ENCODE measurements at regions not wholly inside any gene's neighbourhood (a gene's known extent, or its start where the extent isn't known, plus 50 kb on each side); places are given as distances from the start of the nearest gene placed in this dataset.

DNA sequence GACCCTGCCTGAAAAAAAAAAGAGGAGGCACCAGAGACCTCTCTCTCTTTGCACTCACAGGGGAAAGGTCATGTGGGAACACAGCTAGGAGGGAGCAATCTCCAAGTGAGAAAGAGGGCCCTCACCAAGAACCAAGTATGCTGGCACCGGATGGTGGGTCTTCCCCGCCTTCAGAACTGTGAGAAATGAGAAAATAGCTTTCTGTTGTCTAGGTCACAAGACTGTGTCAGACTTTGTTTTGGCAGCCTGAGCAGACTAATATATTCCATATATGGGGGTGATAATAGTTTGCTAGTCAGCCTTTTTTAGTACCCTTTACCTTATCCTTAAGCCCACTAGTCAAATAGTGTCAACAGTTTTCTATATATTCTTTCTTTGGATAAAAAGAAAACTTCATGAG, 193.0 kb downstream of the TRIML1 start:
- H3K9me1 ChIP-seq (ENCODE audit: insufficient read depth, low read length): no peaks in the 10 kb centered on the region
- H3K4me3 ChIP-seq (ENCODE audit: insufficient read depth, low read depth, low read length): no peak overlapping the region
- H3K79me1 ChIP-seq (ENCODE audit: low read depth in 1 of 2, low read length in 2 of 2): no peaks in the 10 kb centered on the region
- H2BK120ac ChIP-seq (ENCODE audit: low read depth, low read length): no peak overlapping the region
- no peaks in the 10 kb centered on the region for H4K20me1 ChIP-seq (ENCODE audit: insufficient read depth, low read length)
- peaks cover 3% of the 10 kb centered on the region for H3K4me1 ChIP-seq (ENCODE audit: control insufficient read depth, insufficient read depth, low read length)
- no peak overlapping the region for H3K56ac ChIP-seq (ENCODE audit: extremely low read depth, insufficient read depth, low read length)
- DNase-seq (no peak), ATAC-seq (ENCODE audit: low read depth) (no peak)
- no peak overlapping the region for H3K18ac ChIP-seq (ENCODE audit: low read depth, low read length)
- in situ Hi-C loops (cut with MboI; ENCODE audit: low sequenced_read_pairs): no loop called here
- no peak overlapping the region for H2BK5ac ChIP-seq (ENCODE audit: low read depth, low read length, poor library complexity, severe bottlenecking)
- H4K8ac ChIP-seq (ENCODE audit: low read depth in 2 of 2, low read length in 2 of 2): no peak overlapping the region
- ChIA-PET CTCF (no interaction called here), POLR2A (ENCODE audit: unreplicated experiment) (no interaction called here)
- no peak overlapping the region for H3K4me2 ChIP-seq (ENCODE audit: low read depth, low read length)
- no peak overlapping the region for H4K5ac ChIP-seq (ENCODE audit: low read depth, low read length)
- no peak overlapping the region for H3K9ac ChIP-seq (ENCODE audit: low read depth, low read length)
- H2AK9ac ChIP-seq (replicated peaks; ENCODE audit: low read depth, low read length, poor library complexity): no peak overlapping the region
- no peak overlapping the region for H2AK5ac ChIP-seq (ENCODE audit: low read depth, low read length)
- H3K14ac ChIP-seq (replicated peaks; ENCODE audit: low read depth, low read length): no peak overlapping the region
- no peaks in the 10 kb centered on the region for H3K27me3 ChIP-seq (ENCODE audit: control insufficient read depth, insufficient read depth, low read length)
- H2BK15ac ChIP-seq (ENCODE audit: low read depth, low read length): no peak overlapping the region
- H2BK20ac ChIP-seq (ENCODE audit: low read depth, low read length): no peak overlapping the region
- no peak overlapping the region for H3K23ac ChIP-seq (ENCODE audit: low read depth, low read length)
- dilution Hi-C loops (cut with HindIII; ENCODE audit: low sequenced_read_pairs, unreplicated experiment): no loop called here
- H3K27ac ChIP-seq (ENCODE audit: insufficient read depth, low read length): no peak overlapping the region
- intact Hi-C loops (cut with micrococcal nuclease): no loop called here
- no CpG with 5 or more reads among the region's 2 CpGs for WGBS, 2 experiments (ENCODE audit: extremely low coverage in 2 of 2, insufficient read length in 1 of 2)
- no peaks in the 10 kb centered on the region for H3K36me3 ChIP-seq (ENCODE audit: control insufficient read depth, insufficient read depth, low read length)
- BruUV-seq (replicated peaks): no TSS peak
- H2AFZ ChIP-seq (replicated peaks; ENCODE audit: low read length, poor library complexity): no peak overlapping the region
- TF ChIP-seq, protein P1, sequence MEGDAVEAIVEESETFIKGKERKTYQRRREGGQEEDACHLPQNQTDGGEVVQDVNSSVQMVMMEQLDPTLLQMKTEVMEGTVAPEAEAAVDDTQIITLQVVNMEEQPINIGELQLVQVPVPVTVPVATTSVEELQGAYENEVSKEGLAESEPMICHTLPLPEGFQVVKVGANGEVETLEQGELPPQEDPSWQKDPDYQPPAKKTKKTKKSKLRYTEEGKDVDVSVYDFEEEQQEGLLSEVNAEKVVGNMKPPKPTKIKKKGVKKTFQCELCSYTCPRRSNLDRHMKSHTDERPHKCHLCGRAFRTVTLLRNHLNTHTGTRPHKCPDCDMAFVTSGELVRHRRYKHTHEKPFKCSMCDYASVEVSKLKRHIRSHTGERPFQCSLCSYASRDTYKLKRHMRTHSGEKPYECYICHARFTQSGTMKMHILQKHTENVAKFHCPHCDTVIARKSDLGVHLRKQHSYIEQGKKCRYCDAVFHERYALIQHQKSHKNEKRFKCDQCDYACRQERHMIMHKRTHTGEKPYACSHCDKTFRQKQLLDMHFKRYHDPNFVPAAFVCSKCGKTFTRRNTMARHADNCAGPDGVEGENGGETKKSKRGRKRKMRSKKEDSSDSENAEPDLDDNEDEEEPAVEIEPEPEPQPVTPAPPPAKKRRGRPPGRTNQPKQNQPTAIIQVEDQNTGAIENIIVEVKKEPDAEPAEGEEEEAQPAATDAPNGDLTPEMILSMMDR (conservative IDR thresholded peaks at IDR 0.05; ENCODE audit: low read depth, low read length): no peak
- TF ChIP-seq POLR2A (IDR thresholded peaks at IDR 0.05; ENCODE audit: low read depth, low read length) (no peak), CHD1 (IDR thresholded peaks at IDR 0.05; ENCODE audit: low read depth, low read length) (no peak), SMC3 (IDR thresholded peaks at IDR 0.05; ENCODE audit: low read depth, low read length) (no peak), MAFK (IDR thresholded peaks at IDR 0.05; ENCODE audit: low read depth, low read length) (no peak), FOS (IDR thresholded peaks at IDR 0.05; ENCODE audit: low read depth, low read length) (no peak), RFX5 (IDR thresholded peaks at IDR 0.05; ENCODE audit: low read depth, low read length) (no peak), MAZ (IDR thresholded peaks at IDR 0.05; ENCODE audit: borderline replicate concordance, low read depth, low read length) (no peak), CEBPB (IDR thresholded peaks at IDR 0.05; ENCODE audit: low read depth, low read length) (no peak), BHLHE40 (IDR thresholded peaks at IDR 0.05; ENCODE audit: low read depth, low read length) (no peak), NFE2L2 (IDR thresholded peaks at IDR 0.05; ENCODE audit: low read depth, low read length) (no peak), MXI1 (IDR thresholded peaks at IDR 0.05; ENCODE audit: borderline replicate concordance, low read depth, low read length) (no peak), RCOR1 (IDR thresholded peaks at IDR 0.05; ENCODE audit: insufficient replicate concordance, low read length) (no peak), RAD21 (IDR thresholded peaks at IDR 0.05; ENCODE audit: low read length) (no peak)
- TF ChIP-seq, protein P2, sequence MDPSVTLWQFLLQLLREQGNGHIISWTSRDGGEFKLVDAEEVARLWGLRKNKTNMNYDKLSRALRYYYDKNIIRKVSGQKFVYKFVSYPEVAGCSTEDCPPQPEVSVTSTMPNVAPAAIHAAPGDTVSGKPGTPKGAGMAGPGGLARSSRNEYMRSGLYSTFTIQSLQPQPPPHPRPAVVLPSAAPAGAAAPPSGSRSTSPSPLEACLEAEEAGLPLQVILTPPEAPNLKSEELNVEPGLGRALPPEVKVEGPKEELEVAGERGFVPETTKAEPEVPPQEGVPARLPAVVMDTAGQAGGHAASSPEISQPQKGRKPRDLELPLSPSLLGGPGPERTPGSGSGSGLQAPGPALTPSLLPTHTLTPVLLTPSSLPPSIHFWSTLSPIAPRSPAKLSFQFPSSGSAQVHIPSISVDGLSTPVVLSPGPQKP (IDR thresholded peaks at IDR 0.05; ENCODE audit: borderline replicate concordance, low read depth, low read length): no peak
- TF ChIP-seq, protein P3, sequence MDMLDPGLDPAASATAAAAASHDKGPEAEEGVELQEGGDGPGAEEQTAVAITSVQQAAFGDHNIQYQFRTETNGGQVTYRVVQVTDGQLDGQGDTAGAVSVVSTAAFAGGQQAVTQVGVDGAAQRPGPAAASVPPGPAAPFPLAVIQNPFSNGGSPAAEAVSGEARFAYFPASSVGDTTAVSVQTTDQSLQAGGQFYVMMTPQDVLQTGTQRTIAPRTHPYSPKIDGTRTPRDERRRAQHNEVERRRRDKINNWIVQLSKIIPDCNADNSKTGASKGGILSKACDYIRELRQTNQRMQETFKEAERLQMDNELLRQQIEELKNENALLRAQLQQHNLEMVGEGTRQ (IDR thresholded peaks at IDR 0.05; ENCODE audit: low read depth, low read length): no peak
- H3K9me3 ChIP-seq (ENCODE audit: control insufficient read depth, insufficient read depth, low read length): no peaks in the 10 kb centered on the region
- H4K91ac ChIP-seq (ENCODE audit: insufficient read depth, low read depth, low read length): no peak overlapping the region
- H3K4ac ChIP-seq (ENCODE audit: low read depth, low read length): no peak overlapping the region

Measured in IMR-90 (cell line).